Neuron (in vitro differentiated cells): ENCODE measurements at regions not wholly inside any gene's neighbourhood (a gene's known extent, or its start where the extent isn't known, plus 50 kb on each side); places are given as distances from the start of the nearest gene placed in this dataset.

Experiments
- H2AFZ ChIP-seq: one replicate; pipeline ENCODE4 v1.6.1; 2013; ENCODE audit warnings: low read depth, mild to moderate bottlenecking, inconsistent platforms, low read length, moderate library complexity
- H3K27me3 ChIP-seq: one replicate; pipeline ENCODE4 v1.6.1; 2013; ENCODE audit warnings: low read length; ENCODE audit not compliant: insufficient read depth
- H3K36me3 ChIP-seq: one replicate; pipeline ENCODE4 v1.6.1; 2013; ENCODE audit warnings: low read length; ENCODE audit not compliant: insufficient read depth
- H3K4me1 ChIP-seq: one replicate; pipeline ENCODE4 v1.6.1; 2013; ENCODE audit warnings: low read length; ENCODE audit not compliant: insufficient read depth
- H3K4me3 ChIP-seq: 2 replicates; pipeline ENCODE4 v1.5.1; 2013; ENCODE audit warnings: mild to moderate bottlenecking, low read length, moderate library complexity
- H3K9me3 ChIP-seq: one replicate; pipeline ENCODE4 v1.6.1; 2013; ENCODE audit warnings: low read length

DNA sequence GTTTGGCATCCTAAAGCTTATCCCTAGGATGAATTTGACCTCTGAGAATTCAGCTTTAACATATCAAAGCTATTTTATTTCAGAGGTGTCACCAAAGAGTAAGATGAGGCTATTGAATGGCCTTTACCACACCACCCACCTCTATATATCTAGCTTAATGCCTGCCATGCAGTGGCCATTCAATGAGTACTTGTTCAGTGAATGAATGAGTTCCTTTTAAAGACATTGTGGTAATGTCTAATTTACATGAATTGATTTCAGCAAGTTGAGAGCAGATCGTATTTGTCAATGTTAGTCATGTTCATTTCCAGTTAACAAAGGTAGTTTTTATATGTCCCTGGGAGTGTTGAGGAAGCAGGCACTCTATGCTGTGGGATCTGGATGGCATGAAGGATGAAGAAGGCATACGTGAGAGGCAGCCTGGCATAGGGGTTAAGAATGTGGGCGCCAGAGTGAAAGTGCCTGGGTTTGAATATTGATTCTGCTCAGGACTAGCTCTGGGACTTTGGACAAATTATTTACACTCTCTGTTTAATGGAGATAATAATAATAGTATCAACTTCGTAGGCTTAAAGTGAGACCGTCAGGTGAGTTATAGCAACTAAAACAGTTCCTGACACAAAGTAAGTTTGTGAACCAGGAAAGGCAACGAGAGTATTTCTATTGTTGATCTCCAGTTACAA is 434.1 kb upstream of the CHST9 start:
- H2AFZ ChIP-seq = no peak overlapping the region
- no peaks in the 10 kb centered on the region for H3K27me3 ChIP-seq
- H3K9me3 ChIP-seq = no peaks in the 10 kb centered on the region
- H3K4me3 ChIP-seq = no peak overlapping the region
- H3K4me1 ChIP-seq = peaks cover 7% of the 10 kb centered on the region
- H3K36me3 ChIP-seq = no peaks in the 10 kb centered on the region

DNA sequence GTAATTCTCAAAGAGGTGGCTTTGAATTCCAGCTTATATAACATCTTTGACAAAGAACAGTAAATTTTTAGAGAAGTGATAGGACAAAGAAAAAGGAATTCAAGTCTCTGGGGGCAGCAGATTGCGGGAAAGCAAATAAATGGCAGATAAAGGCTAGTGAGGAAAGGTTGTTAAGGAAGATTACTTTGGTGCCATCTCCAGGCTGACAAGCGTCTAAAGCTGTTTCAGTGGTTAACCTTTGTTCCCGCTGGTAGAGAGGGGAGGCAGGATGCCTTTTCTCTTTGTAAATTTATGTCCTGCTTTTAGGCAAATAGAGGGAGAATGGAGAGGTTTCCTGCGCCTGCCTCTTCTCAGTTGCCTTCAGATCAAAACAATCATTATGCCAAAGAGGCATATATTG is 431.2 kb upstream of the CHST9 start:
- peaks cover 7% of the 10 kb centered on the region for H3K4me1 ChIP-seq
- no peak overlapping the region for H2AFZ ChIP-seq
- no peaks in the 10 kb centered on the region for H3K27me3 ChIP-seq
- H3K36me3 ChIP-seq = no peaks in the 10 kb centered on the region
- no peaks in the 10 kb centered on the region for H3K9me3 ChIP-seq
- H3K4me3 ChIP-seq = no peak overlapping the region

DNA sequence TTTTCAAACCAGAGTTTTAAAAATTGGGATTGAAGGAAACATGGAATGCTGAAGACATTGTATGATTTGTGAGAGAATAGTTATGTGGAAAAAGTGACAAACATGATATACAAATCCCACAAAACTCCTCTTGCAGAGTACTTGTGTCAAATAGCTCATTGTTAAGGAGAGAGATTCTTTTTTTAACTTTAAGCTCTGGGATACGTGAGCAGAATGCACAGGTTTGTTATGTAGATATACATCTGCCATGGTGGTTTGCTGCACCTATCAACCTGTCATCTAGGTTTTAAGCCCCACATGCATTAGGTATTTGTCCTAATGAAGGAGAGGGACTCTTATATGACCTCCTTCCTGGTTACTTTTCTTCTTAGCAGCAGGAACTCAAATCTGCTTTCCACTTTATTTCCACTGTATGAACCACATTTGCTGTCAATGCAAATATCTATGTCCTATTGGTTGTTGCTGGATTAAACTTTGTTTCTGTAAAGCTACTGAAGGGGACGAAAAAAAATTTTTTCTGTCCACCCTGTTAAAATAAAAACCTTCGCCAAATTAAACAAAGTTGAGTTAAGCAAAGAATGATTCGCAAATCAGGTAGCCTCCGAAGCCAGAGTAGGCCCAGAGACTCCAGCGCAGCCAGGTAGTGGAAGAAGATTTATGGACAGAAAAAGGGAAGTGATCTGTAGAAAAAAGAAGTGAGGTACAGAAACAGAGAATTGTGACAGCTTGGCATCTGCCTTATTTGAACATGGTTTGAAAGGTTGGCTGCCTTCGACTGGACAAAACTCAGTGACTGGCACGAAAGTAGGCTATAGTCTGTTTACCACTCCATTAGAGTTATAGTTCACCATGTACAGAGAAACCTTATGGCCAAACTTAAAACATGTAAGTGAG is 430.1 kb upstream of the CHST9 start:
- Histone ChIP-seq H3K9me3 (no peaks in the 10 kb centered on the region), H2AFZ (peak overlapping the region; percentile 60), H3K4me1 (peaks cover 7% of the 10 kb centered on the region), H3K4me3 (no peak overlapping the region), H3K27me3 (no peaks in the 10 kb centered on the region), H3K36me3 (no peaks in the 10 kb centered on the region)

DNA sequence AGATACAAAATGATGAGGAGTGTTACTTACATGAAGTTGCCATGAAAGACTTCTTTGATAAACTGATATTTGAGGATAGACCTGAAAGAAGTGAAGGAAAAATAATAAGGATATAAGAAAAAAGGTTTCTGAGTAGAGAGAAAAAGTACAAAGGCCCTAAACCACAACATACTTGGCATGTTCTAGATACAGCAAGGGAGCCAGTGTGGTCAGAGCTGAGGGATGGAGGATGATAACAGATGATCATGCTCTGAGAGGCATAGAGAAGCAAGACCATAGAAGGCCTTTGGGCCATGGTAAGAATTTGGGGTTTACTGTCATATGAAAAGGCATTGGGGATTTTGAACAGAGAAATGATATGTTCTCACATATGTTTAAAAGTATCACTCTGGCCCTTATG is 424.1 kb upstream of the CHST9 start:
- no peak overlapping the region for H3K4me3 ChIP-seq
- H3K27me3 ChIP-seq = no peaks in the 10 kb centered on the region
- no peaks in the 10 kb centered on the region for H3K9me3 ChIP-seq
- H3K4me1 ChIP-seq = peaks cover 4% of the 10 kb centered on the region
- H2AFZ ChIP-seq = no peak overlapping the region
- H3K36me3 ChIP-seq = no peaks in the 10 kb centered on the region

DNA sequence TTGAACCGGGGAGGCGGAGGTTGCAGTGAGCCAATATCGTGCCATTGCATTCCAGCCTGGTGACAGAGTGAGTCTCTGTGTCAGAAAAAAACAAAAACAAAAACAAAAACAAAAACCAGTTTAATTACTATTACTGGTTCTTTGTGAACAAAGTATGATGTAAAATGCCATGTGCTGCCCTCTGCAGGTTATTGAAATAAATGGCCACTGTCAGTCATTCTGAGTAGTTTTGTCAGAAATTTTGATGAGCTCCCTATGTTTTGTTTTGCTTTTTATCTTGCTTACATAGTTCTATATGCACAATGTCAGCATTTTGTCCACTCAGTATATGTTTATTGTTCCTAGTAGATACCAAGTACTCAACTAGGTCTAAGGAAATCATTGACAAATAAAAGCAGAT is 423.6 kb upstream of the CHST9 start:
- H3K27me3 ChIP-seq = no peaks in the 10 kb centered on the region
- no peaks in the 10 kb centered on the region for H3K9me3 ChIP-seq
- peaks cover 4% of the 10 kb centered on the region for H3K4me1 ChIP-seq
- no peaks in the 10 kb centered on the region for H3K36me3 ChIP-seq
- H3K4me3 ChIP-seq = no peak overlapping the region
- H2AFZ ChIP-seq = no peak overlapping the region

DNA sequence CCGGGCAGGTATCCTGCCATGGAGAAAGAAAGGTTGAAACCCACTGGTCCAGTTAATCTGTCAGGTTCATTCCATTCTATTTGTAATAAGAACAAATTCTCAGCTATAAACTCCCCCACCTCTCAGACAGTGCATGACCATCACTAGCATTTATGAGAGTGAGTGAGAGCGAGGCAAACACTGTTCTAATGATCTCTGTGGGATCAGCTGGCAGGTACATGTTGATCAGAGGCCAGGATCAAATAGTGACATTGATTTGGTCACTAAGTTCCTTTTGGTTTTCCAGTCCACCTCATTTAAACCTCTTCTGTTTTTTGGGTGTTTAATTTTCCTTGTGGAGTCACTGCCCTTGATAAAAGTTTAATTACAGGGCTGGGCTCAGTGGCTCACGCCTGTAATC is 423.1 kb upstream of the CHST9 start:
- no peak overlapping the region for H3K4me3 ChIP-seq
- no peaks in the 10 kb centered on the region for H3K9me3 ChIP-seq
- no peak overlapping the region for H2AFZ ChIP-seq
- no peaks in the 10 kb centered on the region for H3K36me3 ChIP-seq
- peaks cover 4% of the 10 kb centered on the region for H3K4me1 ChIP-seq
- H3K27me3 ChIP-seq = no peaks in the 10 kb centered on the region

DNA sequence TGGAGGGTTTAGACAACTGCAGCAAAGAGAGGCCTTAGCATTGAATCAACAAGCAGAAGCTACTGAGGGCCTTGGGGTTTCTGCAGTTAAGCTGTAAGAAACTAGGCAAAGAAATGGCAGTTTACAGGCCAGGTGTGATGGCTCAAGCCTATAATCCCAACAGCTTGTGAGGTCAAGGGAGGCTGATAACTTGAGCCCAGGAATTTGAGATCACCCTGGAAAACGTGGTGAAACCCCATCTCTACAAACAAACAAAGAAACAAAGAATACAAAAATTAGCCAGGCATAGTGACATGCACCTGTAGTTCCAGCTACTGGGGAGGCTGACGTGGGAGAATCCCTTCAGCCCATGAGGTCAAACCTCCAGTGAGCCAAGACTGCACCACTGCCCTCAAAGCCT is 421.6 kb upstream of the CHST9 start:
- Histone ChIP-seq H3K36me3 (no peaks in the 10 kb centered on the region), H3K4me3 (no peak overlapping the region), H3K4me1 (peaks cover 4% of the 10 kb centered on the region), H2AFZ (no peak overlapping the region), H3K9me3 (no peaks in the 10 kb centered on the region), H3K27me3 (no peaks in the 10 kb centered on the region)

DNA sequence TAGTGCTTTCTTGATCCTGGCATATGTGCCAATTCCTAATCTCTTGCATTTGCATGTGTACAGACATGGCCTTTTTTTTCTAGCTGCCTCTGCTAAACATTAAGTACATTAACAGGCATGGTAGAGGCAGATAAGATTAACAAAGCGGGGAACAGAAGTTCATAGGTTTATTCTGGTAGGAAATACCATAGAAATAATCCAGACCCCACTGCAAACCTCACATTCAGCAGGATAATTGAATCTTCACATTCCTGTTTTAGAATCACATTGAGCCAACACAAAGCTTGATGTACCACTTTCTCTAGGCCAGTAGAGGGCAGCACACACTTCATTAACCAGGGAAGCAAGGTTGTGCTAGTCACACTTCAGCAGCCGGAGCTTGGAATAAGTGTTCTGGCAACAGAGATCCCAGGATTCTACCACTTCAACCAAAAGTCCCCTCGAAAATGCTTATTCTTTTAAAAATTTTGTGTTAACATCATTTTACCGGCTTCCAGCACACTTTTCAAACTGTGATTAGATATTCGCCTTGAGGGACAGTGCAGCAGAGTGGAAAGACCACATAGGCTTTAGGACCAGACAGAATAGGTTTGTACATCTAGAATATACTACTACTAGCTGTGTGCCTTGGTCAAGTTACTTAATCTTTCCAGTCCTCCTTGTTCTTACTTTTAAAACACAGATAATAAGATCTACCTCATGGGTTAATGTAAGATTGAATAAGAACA is 420.2 kb upstream of the CHST9 start:
- Histone ChIP-seq H3K36me3 (no peaks in the 10 kb centered on the region), H3K27me3 (no peaks in the 10 kb centered on the region), H3K4me1 (peaks cover 4% of the 10 kb centered on the region), H3K4me3 (no peak overlapping the region), H2AFZ (no peak overlapping the region), H3K9me3 (peaks cover 2% of the 10 kb centered on the region)

DNA sequence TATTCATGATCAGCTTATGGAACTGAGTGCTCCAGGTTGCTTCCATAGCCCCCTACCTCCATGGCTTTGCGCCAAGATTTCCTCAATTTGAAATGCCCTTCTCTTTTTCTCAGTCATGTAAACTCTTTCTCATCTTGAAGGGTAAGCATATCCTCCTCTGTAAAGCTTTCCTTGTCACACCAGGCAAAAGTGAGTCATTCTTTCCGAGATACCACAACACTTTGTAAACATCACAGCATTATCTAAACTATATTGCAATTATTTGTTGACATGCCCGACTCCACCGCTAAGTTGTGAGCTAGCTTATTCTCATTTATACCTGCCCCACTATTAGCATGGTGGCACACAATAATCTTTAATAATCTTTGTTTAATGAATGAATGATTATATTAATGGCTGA is 419.5 kb upstream of the CHST9 start:
- Histone ChIP-seq H3K9me3 (peaks cover 2% of the 10 kb centered on the region), H2AFZ (no peak overlapping the region), H3K36me3 (no peaks in the 10 kb centered on the region)

DNA sequence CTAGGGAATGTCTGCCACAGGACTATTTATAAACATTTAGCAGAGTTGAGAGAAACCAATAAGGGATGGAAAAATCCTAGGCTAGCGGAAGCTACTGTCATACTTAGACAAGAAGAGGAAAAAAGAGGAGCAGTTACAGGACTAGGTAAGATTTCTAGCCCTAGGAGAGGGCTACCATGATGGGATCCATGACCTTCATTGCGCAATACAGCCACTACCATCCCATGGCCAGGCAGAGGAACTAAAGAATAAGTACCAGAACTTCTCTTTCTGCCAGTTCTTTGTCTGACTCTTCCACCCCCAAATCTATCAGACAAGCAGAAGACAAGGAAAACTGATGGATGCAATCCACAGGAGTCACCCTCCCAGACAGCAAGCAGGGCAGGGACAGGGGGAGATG is 417.0 kb upstream of the CHST9 start:
- Histone ChIP-seq H3K4me3 (no peak overlapping the region), H2AFZ (no peak overlapping the region), H3K4me1 (peaks cover 4% of the 10 kb centered on the region), H3K9me3 (peaks cover 2% of the 10 kb centered on the region), H3K36me3 (no peaks in the 10 kb centered on the region), H3K27me3 (no peaks in the 10 kb centered on the region)

More for the DNA sequence above, 419.5 kb upstream of the CHST9 start:
- H3K27me3 ChIP-seq = no peaks in the 10 kb centered on the region
- H3K4me3 ChIP-seq = no peak overlapping the region
- H3K4me1 ChIP-seq = peaks cover 4% of the 10 kb centered on the region

DNA sequence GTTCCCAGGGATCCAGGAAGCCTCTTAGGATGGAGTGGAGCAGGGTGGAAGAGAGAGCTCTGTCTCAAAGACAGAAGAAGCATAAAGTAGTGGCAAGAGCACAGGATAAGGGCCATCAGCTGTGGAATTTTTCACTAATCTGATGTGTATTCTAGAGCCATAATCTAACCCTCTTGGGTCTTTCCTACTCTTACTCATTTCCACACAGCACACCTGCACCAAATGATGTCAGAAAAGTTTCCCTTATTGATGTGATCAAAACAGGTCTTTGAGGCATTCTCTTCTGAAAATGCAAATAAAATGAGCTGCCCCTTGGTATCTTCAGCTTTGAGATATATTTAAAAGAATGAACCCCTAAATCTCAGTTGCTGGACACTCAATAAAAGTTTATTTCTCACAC is 415.1 kb upstream of the CHST9 start:
- H3K9me3 ChIP-seq = peaks cover 2% of the 10 kb centered on the region
- peaks cover 7% of the 10 kb centered on the region for H3K4me1 ChIP-seq
- H3K27me3 ChIP-seq = no peaks in the 10 kb centered on the region
- H3K36me3 ChIP-seq = no peaks in the 10 kb centered on the region
- H2AFZ ChIP-seq = no peak overlapping the region
- no peak overlapping the region for H3K4me3 ChIP-seq

DNA sequence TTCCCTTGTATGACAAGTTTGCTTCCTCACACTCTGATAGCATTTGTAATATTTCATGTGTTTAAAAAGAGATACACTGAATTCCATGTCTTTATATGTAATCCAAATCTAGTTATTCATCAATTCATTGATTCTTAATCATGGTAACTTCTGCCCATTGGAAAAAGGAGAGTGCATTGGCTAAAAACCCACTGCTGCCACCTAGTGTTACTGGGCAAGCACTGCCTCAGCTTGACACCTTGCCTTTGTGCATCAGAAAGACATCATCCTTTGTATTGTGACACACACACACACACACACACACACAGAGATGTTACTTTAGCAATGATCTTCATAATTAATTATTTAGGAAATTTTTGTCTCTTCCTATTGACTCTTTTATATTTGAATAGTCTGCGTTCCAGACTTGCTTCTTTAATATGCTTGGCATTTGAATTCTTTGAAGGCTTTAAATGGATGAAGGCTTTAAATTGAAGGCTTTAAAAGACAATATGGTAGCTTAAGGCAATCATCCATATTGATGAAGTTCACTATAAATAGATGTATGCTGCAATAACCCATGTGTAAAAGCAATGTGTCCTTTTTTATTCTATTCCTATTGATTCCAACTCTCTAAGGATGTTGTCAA is 414.2 kb upstream of the CHST9 start:
- no peaks in the 10 kb centered on the region for H3K27me3 ChIP-seq
- no peaks in the 10 kb centered on the region for H3K36me3 ChIP-seq
- H3K9me3 ChIP-seq = peaks cover 2% of the 10 kb centered on the region
- H3K4me1 ChIP-seq = peaks cover 9% of the 10 kb centered on the region
- no peak overlapping the region for H3K4me3 ChIP-seq
- no peak overlapping the region for H2AFZ ChIP-seq
